NCI-H226 (cell line): ENCODE measurements at regions not wholly inside any gene's neighbourhood (a gene's known extent, or its start where the extent isn't known, plus 50 kb on each side); places are given as distances from the start of the nearest gene placed in this dataset.
"Not testable (repeated sequence)": the region's sequence is repeated elsewhere in the genome, so short reads cannot be mapped to it uniquely, and the experiment has no call there.

Experiments
- DNase-seq: peaks from one replicate; pipeline ENCODE4 v3.0.0-alpha.2; 2015

DNA sequence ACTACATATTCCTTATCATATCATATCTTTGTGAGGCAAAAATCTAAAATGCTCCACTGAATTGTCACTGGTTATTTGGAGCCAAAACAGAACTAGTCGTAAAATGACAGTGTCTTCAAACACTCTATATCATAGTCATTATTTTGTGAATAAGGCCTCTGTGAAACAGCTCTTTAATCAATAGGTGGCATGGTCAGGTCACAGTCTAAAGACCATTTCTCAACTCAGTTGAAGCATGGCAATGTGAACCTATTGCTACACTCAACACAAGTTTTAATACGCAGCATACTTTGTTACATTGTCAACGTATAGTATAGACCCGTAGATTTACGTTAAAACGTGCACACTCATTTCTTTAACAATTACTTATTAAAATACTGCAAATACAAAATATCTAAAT, 131.3 kb upstream of the PCDH20 start:
- DNase-seq: no peak

DNA sequence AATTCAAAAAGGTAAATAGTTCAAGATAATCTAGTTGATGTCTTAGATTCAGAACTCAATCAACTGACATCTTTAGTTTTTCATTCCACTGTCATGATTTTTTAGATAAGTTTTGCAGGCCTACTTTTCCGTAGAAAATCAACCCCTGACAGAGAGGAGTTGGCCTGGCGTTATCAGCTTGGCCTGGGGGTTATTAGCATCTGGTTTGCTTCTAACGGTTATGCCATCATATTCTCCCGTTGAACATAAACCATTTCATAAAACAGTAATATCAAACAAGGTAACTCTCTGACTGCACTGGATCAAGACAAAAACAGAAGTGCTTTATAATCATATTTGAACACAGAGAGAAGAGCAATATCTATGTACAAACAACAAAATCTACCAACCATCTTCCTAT, 130.8 kb upstream of the PCDH20 start:
- no peak for DNase-seq

DNA sequence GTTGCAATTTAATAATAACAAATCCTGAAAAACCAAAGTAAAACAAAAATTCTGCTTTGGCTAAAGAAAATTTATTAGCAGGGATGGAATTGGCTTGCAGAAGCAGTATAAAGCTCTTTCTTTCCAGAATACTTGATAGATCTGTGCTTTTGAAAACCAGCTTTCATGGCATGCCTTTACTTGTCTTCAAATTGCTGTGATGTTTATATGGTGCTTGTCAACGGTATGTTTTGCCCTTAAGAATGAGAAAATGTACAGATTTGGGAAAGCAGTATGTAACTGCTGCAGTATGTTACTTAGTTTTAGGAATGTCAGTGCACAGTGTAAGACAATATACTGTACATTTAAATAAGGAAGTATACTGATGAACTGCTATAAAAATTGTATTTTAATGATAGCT, 120.8 kb upstream of the PCDH20 start:
- DNase-seq: no peak

- DNase-seq: no peak
Observed at GRCh38 chr13:61531383-61532065, 115.9 kb upstream of the PCDH20 start.

GRCh38 chr13:61519214-61519613, 103.6 kb upstream of the PCDH20 start:
- DNase-seq: not testable (repeated sequence)

- DNase-seq: no peak
Observed at GRCh38 chr13:61508936-61509335, 93.3 kb upstream of the PCDH20 start.

GRCh38 chr13:61500176-61500575, 84.5 kb upstream of the PCDH20 start:
- DNase-seq: no peak

- no peak for DNase-seq
Observed at GRCh38 chr13:61495648-61496047, 80.0 kb upstream of the PCDH20 start.

DNA sequence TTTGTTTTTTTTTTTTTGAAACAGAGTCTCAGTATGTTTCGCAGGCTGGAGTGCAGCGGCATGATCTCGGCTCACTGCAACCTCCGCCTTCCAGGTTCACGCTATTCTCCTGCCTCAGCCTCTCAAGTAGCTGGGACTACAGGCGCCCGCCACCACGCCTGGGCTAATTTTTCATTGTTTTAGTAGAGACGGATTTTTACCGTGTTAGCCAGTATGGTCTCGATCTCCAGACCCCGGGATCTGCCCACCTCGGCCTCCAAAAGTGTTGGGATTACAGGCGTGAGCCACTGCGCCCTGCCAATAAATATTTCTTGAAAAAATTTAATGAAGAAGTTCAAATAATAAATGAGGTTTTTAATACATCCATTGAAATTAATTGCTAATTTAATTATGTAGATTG, 77.9 kb upstream of the PCDH20 start:
- not testable (repeated sequence) for DNase-seq

DNA sequence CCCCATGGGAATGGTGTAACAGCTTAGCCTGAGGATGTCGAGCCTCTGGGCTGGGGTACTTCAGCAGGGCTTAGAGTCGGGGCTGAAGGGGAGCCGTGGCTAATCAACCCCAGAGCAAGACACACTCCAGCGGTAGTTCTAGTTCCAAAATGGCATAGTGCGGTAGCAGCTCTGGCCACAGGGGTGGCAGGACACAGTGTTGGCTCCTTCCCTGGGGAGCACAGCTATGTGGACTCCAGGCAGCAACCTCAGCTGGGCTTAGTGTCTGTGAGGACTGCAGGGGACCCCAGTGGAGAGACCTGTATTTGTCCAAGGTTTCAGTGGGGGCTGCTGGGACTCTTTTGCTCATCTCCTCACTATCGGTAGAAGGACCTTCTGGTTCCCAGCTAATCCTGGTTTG, 70.8 kb upstream of the PCDH20 start:
- DNase-seq: no peak

GRCh38 chr13:61485128-61485765, 69.6 kb upstream of the PCDH20 start:
- no peak for DNase-seq

DNA sequence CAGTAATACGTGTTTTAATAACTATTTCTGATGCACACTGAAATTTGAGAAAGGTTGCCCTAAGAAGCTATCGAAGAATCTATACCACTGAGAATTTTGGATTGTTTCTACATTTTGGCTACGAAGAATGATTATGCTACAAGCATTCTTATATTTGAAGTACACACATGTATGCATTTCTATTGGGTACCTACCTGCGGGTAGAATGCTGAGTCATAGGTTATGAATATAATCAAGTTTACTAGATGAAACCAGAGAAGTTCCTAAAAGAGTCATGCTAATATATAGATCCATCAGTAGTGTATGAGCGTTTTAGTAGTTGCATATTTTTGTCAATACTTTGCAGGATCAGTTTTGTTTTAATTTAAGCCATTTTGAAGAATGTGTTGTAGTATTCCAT, 62.0 kb upstream of the PCDH20 start:
- DNase-seq: no peak

DNA sequence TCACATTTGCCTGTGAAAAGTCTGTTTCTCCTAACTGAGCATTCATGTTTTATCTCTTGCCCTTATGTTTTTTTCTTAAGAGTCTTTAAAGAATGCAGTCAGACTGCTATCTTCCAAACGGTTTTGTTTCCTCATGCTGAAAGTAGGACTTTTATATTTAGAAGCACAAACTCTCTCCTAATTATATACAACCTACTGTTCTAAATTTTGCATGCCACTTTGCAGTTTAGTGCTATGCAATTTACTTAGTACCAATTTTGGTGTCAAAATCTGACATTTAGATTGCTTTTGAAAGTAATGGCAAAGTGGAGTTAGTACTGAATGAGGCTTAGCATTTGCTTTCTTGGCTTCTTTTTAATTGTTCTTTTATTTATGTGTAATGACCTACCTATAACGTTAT, 55.1 kb upstream of the PCDH20 start:
- no peak for DNase-seq

- no peak for DNase-seq
Observed at GRCh38 chr13:61466280-61466679, 50.6 kb upstream of the PCDH20 start.
